Mesodermal cell (in vitro differentiated cells): ENCODE measurements at regions not wholly inside any gene's neighbourhood (a gene's known extent, or its start where the extent isn't known, plus 50 kb on each side); places are given as distances from the start of the nearest gene placed in this dataset.
A peak's percentile ranks its signal among the peaks of the same experiment; 100 is the strongest.

Experiments used
- H3K27ac ChIP-seq: 2 replicates; pipeline ENCODE4 v1.7.0; 2013; ENCODE audit warnings: mild to moderate bottlenecking, low read depth, low read length, moderate library complexity; ENCODE audit not compliant: severe bottlenecking
- H3K36me3 ChIP-seq: 2 replicates; pipeline ENCODE4 v1.7.1; 2013; ENCODE audit warnings: mild to moderate bottlenecking, low read length, moderate library complexity; ENCODE audit not compliant: control insufficient read depth, insufficient read depth
- H3K4me1 ChIP-seq: one replicate; pipeline ENCODE4 v1.7.1; 2013; ENCODE audit warnings: mild to moderate bottlenecking, low read length; ENCODE audit not compliant: insufficient read depth, control insufficient read depth, poor library complexity, severe bottlenecking
- H3K4me3 ChIP-seq: 2 replicates; pipeline ENCODE4 v1.7.0; 2013; ENCODE audit warnings: low read length, control low read depth, mild to moderate bottlenecking; ENCODE audit not compliant: insufficient read depth, poor library complexity, severe bottlenecking; ENCODE audit errors: extremely low read depth
- H3K9me3 ChIP-seq: 2 replicates; pipeline ENCODE4 v1.7.1; 2013; ENCODE audit warnings: mild to moderate bottlenecking, low read length, moderate library complexity; ENCODE audit not compliant: control insufficient read depth
- WGBS, 2 experiments: methylation state at CpG; one replicate each; pipeline ENCODE4 v1.1.5; 2013; ENCODE audit warnings: missing lambda C conversion rate in 2 of 2; ENCODE audit not compliant: insufficient coverage in 2 of 2; 5-methylcytosine and 5-hydroxymethylcytosine counted together

DNA sequence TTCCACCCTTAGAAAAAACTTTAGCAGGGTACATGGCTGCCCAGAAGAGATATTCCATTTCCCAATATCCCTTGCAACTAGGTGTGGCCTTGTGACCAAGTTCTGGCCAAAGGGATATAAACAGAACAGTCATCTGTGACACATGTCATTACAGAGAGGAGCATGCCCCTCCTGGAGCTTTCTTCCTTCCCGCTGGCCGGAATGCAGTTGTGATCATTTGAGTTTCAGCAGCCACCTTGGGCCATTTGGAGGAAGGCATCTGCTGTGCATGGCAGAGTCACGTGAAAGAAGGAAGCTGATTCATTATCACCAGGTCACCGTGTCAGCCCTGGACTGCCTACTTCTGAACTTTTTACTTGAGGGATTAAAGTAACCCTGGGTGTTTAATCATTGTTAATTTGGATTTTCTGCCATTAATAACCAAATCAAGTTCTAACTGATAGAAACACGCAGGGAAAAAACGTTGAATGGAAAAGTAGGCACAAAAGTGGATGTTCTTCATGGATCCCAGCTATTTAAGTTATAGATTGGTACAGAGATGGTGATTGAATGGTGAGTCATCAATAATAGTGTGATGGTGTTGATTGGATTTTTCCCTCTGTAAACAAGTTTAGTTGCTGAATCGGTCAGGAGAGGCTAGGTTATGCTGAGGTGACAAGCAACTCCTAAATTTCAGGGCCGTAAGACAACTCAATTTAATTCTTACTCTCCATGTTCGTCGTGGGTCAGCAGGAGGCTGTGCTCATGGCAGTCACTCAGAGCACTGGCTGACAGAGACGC, 80.7 kb upstream of the CCDC167 start:
- Histone ChIP-seq H3K4me3 (no peak overlapping the region), H3K9me3 (no peaks in the 10 kb centered on the region), H3K27ac (no peak overlapping the region), H3K4me1 (peaks cover 21% of the 10 kb centered on the region), H3K36me3 (no peaks in the 10 kb centered on the region)
- 88% methylated on average over 8 to 10 of the region's 11 CpGs for WGBS, 2 experiments

- Histone ChIP-seq H3K9me3 (no peaks in the 10 kb centered on the region), H3K27ac (no peak overlapping the region), H3K36me3 (no peaks in the 10 kb centered on the region), H3K4me1 (peaks cover 20% of the 10 kb centered on the region), H3K4me3 (no peak overlapping the region)
- 78 to 100% methylated on average over 1 of the region's 7 CpGs for whole genome bisulfite sequencing, 2 experiments
Measured at GRCh38 chr6:37579444-37580067, 79.9 kb upstream of the CCDC167 start.

- 90 to 94% methylated on average over 11 of the region's 12 CpGs for WGBS, 2 experiments
- H3K27ac ChIP-seq, result no peak overlapping the region
- H3K9me3 ChIP-seq, result no peaks in the 10 kb centered on the region
- peaks cover 20% of the 10 kb centered on the region for H3K4me1 ChIP-seq
- H3K36me3 ChIP-seq, result no peaks in the 10 kb centered on the region
- H3K4me3 ChIP-seq, result no peak overlapping the region
Measured at GRCh38 chr6:37578104-37578503, 78.4 kb upstream of the CCDC167 start.

DNA sequence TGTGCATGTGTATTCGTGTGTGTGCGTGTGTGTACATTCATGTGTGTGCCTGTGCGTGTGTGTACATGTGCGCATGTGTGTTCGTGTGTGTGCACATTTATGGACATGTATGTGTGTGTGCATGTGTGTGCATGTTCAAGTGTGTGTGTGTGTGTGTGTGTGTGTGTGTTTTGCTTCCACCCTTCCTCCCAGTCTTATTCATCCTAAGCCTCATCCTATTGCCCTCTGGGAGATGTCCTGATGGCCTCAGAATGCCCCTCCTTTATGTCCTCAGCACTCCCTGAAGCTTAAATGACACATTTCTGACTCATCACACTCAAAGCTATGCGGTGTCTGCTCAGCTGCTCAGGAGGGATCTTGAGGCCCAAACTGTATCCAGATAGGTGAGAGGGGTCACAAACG, 76.6 kb upstream of the CCDC167 start:
- 70 to 71% methylated on average over 5 to 7 of the region's 7 CpGs for WGBS, 2 experiments
- Histone ChIP-seq H3K36me3 (no peaks in the 10 kb centered on the region), H3K27ac (no peak overlapping the region), H3K9me3 (no peaks in the 10 kb centered on the region), H3K4me3 (no peak overlapping the region), H3K4me1 (peaks cover 16% of the 10 kb centered on the region)

DNA sequence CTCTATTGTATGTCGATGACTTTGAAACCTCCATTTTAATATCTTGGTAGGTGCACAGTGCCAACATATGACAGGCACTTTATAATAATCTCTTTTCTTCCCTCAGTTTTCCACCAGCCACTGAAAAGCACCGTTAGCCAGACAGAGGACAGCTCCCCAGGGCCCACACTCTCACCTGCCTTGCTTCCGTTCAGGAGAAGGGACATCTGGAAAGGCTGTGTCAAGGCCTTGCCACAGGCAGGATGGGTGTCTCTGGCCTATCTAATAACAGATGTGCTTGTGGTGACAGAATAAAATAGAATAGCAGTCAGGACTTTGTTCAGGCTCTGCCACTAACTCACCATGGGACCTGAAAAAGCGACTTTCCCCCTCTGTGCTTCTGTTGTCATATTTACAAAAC, 75.5 kb upstream of the CCDC167 start:
- no peaks in the 10 kb centered on the region for H3K36me3 ChIP-seq
- 80 to 90% methylated on average over 2 to 3 of the region's 4 CpGs for WGBS, 2 experiments
- H3K27ac ChIP-seq, result no peak overlapping the region

GRCh38 chr6:37572334-37572733, 72.6 kb upstream of the CCDC167 start:
- no peak overlapping the region for H3K27ac ChIP-seq
- H3K4me3 ChIP-seq, result no peak overlapping the region
- peaks cover 12% of the 10 kb centered on the region for H3K4me1 ChIP-seq
- H3K36me3 ChIP-seq, result no peaks in the 10 kb centered on the region
- WGBS, 2 experiments, result 88 to 95% methylated on average over 3 to 4 of the region's 4 CpGs
- no peaks in the 10 kb centered on the region for H3K9me3 ChIP-seq

More for the DNA sequence above, 75.5 kb upstream of the CCDC167 start:
- Histone ChIP-seq H3K9me3 (no peaks in the 10 kb centered on the region), H3K4me3 (no peak overlapping the region), H3K4me1 (peaks cover 16% of the 10 kb centered on the region)

GRCh38 chr6:37570482-37571133, 70.9 kb upstream of the CCDC167 start:
- Histone ChIP-seq H3K27ac (no peak overlapping the region), H3K9me3 (no peaks in the 10 kb centered on the region), H3K4me1 (peaks cover 5% of the 10 kb centered on the region), H3K4me3 (no peak overlapping the region), H3K36me3 (no peaks in the 10 kb centered on the region)
- WGBS, 2 experiments, result 68 to 69% methylated on average over 18 to 21 of the region's 26 CpGs

GRCh38 chr6:37569743-37570481, 70.2 kb upstream of the CCDC167 start:
- WGBS, 2 experiments, result 90 to 93% methylated on average over 12 to 13 of the region's 13 CpGs
- H3K9me3 ChIP-seq, result no peaks in the 10 kb centered on the region
- no peak overlapping the region for H3K27ac ChIP-seq
- H3K36me3 ChIP-seq, result no peaks in the 10 kb centered on the region
- no peak overlapping the region for H3K4me3 ChIP-seq
- peaks cover 7% of the 10 kb centered on the region for H3K4me1 ChIP-seq

DNA sequence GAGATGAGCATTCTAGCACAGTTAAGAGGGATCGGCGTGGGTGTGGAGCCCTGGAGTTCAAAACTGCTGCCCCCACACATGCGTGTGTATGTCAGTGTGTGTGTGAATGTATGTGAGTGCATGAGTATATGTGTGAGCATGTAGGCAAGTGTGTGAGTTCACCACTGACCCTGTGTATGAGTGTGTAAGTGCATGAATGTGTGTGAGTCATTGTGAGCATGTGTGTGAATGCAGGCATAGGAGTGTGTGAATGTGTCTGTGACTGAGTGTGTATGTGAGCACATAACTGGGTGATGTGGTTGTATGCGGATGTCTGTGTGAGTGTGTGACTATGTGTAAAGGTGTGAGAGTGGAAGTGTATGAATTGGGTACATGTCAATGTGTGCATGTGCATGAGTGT, 69.6 kb upstream of the CCDC167 start:
- no peak overlapping the region for H3K4me3 ChIP-seq
- WGBS, 2 experiments, result 95 to 98% methylated on average over 4 of the region's 4 CpGs
- peaks cover 11% of the 10 kb centered on the region for H3K4me1 ChIP-seq
- H3K27ac ChIP-seq, result no peak overlapping the region
- H3K36me3 ChIP-seq, result no peaks in the 10 kb centered on the region
- no peaks in the 10 kb centered on the region for H3K9me3 ChIP-seq

DNA sequence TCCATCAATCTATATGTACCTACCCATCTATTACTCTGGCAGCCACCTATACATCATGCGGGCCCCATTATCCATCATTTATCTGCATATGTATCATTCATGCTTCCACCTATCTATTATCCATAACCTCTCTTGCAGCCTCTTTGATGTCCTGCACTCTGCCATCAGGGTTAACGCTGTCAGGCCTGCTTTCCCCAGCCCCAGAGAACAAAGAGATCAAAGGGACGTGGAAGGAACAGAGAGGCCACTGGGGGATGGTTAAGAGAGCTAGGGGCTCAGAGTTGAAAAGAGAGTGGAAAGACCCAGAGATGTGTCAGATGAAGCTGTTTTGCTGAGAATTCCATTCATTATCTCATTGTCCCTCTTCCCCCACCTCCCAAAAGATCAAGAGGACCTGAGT, 67.3 kb upstream of the CCDC167 start:
- Histone ChIP-seq H3K4me3 (no peak overlapping the region), H3K36me3 (no peaks in the 10 kb centered on the region), H3K4me1 (peaks cover 11% of the 10 kb centered on the region), H3K9me3 (no peaks in the 10 kb centered on the region), H3K27ac (peak overlapping the region; percentile 29)
- 69 to 78% methylated on average over 1 to 2 of the region's 3 CpGs for WGBS, 2 experiments
